ENCODE measurements at regions not wholly inside any gene's neighbourhood (a gene's known extent, or its start where the extent isn't known, plus 50 kb on each side); places are given as distances from the start of the nearest gene placed in this dataset.
"Not testable (repeated sequence)": the region's sequence is repeated elsewhere in the genome, so short reads cannot be mapped to it uniquely, and the experiment has no call there.

DNA sequence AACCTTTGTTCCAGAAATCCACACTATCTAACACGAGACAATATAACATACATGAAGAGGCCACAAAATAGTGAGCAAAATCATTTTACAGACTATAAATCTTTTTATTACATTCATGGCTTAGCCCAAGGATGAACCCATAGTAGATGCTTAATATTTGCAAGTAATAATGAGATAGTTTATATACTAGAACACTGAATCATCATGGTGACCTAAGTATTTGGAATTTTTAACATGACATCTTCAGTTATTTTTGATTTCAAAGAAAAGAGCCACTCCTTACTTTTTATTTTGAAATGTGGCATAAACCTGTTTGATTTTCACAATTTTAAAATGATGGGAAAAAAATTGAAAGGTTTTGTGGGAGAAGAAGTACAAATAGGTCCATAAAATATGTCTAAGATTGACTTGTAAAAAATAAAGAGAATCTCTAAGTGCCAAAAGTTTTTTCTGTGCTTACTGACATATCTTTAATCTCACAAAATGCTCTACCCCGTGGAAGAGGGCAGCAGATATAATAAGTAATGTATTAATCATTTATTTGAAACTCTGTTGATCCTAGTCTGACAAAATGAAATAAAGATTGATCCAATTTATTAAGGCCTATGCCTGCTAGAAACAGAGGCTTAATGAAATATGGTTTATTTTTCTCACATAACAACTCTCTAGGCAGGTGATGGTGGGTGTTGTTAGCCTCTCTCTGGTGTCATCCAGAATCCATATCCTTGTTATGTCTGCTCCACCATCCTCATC, 224.5 kb upstream of the CENPE start:
- no peaks in the 10 kb centered on the region for H3K4me1 ChIP-seq (ENCODE audit: control insufficient read depth, insufficient read depth, low read length)
- no peaks in the 10 kb centered on the region for H3K9me3 ChIP-seq (ENCODE audit: control insufficient read depth, low read depth, low read length)
- H3K4me3 ChIP-seq (ENCODE audit: low read length) = no peak overlapping the region
- H3K27me3 ChIP-seq (ENCODE audit: control insufficient read depth, insufficient read depth, low read length) = no peaks in the 10 kb centered on the region
- WGBS (ENCODE audit: insufficient coverage, low lambda C conversion rate) = 37% methylated on average over 2 of the region's 2 CpGs
- H3K36me3 ChIP-seq (ENCODE audit: control insufficient read depth, insufficient read depth, low read length) = no peaks in the 10 kb centered on the region
- H3K27ac ChIP-seq (ENCODE audit: low read length) = no peak overlapping the region
- no peak for DNase-seq

DNA sequence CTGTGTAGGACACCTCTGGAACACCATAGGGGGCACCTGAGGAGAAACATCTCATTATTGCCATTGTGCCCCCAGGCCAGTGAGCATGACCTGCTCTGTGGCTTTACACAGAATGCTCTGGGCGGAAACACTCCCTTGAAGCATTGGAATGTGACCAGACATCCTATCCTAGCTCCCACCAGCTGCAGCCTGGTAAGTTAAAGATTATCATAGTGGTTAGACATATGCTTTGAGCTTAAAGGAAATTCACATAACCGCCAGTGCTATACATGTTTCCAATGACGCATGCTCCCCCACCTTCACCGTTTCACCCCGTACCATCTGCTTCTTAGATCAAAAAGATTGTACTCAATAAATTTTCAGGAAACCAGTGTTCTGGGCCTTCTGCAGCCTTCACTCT, 217.7 kb upstream of the CENPE start:
- Histone ChIP-seq H3K36me3 (ENCODE audit: control insufficient read depth, insufficient read depth, low read length) (no peaks in the 10 kb centered on the region), H3K27ac (ENCODE audit: low read length) (no peak overlapping the region), H3K4me1 (ENCODE audit: control insufficient read depth, insufficient read depth, low read length) (no peaks in the 10 kb centered on the region), H3K9me3 (ENCODE audit: control insufficient read depth, low read depth, low read length) (no peaks in the 10 kb centered on the region), H3K27me3 (ENCODE audit: control insufficient read depth, insufficient read depth, low read length) (no peaks in the 10 kb centered on the region), H3K4me3 (ENCODE audit: low read length) (no peak overlapping the region)
- DNase-seq = no peak
- WGBS (ENCODE audit: insufficient coverage, low lambda C conversion rate) = 93% methylated on average over 3 of the region's 5 CpGs

DNA sequence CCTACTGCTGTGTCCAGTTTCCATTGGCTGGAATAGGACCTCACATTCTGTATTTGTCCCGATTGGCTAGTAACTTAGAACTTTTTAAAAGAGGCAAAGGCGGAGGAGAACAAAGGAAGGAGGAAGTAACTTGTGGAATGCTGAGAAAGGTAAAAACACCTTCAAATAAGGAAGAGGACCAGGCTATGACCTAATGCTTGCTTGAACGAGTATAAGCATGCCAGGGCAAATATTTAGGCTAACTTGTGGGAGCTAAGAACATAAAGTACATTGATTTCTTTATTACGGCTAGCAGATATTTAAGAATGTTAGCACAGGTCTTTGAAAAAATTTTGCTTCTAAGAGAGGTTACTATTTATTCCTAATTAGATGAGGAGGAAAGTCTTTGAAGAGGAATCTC, 214.5 kb upstream of the CENPE start:
- not testable (repeated sequence) for DNase-seq; H3K9me3 ChIP-seq (ENCODE audit: control insufficient read depth, low read depth, low read length); H3K4me1 ChIP-seq (ENCODE audit: control insufficient read depth, insufficient read depth, low read length); H3K27me3 ChIP-seq (ENCODE audit: control insufficient read depth, insufficient read depth, low read length); H3K36me3 ChIP-seq (ENCODE audit: control insufficient read depth, insufficient read depth, low read length); H3K4me3 ChIP-seq (ENCODE audit: low read length); H3K27ac ChIP-seq (ENCODE audit: low read length)
- no CpG with 5 or more reads among the region's 4 CpGs for WGBS (ENCODE audit: insufficient coverage, low lambda C conversion rate)

DNA sequence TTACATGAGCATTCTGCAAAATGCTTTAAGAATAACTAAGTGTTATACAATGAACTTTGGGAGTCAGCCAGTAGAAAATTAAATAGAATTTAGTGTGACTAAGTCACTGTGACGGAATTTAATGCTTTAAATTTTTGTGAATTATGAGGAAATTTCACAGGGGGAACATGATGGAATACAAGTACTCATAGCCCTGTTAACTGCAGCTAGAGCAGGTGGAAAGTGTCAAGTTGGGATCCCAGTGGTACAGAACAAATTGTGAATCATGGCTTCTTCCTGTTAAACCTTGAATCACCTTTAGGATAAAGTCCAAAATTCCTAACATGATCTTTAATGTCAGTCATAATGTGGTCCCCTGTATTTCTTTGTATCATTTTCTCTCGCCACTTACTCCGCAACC, 212.2 kb upstream of the CENPE start:
- H3K4me1 ChIP-seq (ENCODE audit: control insufficient read depth, insufficient read depth, low read length) = no peaks in the 10 kb centered on the region
- H3K27me3 ChIP-seq (ENCODE audit: control insufficient read depth, insufficient read depth, low read length) = no peaks in the 10 kb centered on the region
- H3K4me3 ChIP-seq (ENCODE audit: low read length) = no peak overlapping the region
- no peaks in the 10 kb centered on the region for H3K36me3 ChIP-seq (ENCODE audit: control insufficient read depth, insufficient read depth, low read length)
- 89% methylated on average over 3 of the region's 3 CpGs for WGBS (ENCODE audit: insufficient coverage, low lambda C conversion rate)
- DNase-seq = no peak
- H3K9me3 ChIP-seq (ENCODE audit: control insufficient read depth, low read depth, low read length) = no peaks in the 10 kb centered on the region
- H3K27ac ChIP-seq (ENCODE audit: low read length) = no peak overlapping the region

DNA sequence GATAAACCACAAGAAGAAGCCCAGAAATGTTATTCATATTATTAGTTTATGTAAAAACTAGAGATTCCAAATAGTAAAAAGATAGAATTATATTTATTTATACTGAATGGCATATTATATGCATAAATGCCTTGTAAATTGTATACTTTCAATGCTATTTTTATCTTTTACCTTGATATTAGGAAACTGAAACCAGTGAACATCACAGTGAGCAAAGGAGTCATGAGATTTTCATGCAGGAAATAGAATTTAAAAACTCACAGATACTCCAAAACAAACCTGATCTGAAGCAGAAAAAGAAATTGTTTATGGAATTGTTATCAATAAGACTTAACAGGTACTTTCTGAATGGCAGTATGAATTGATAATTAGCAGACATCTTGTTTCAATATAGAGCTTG, 207.3 kb upstream of the CENPE start:
- H3K4me3 ChIP-seq (ENCODE audit: low read length) = no peak overlapping the region
- H3K4me1 ChIP-seq (ENCODE audit: control insufficient read depth, insufficient read depth, low read length) = no peaks in the 10 kb centered on the region
- no peaks in the 10 kb centered on the region for H3K27me3 ChIP-seq (ENCODE audit: control insufficient read depth, insufficient read depth, low read length)
- H3K36me3 ChIP-seq (ENCODE audit: control insufficient read depth, insufficient read depth, low read length) = no peaks in the 10 kb centered on the region
- H3K27ac ChIP-seq (ENCODE audit: low read length) = no peak overlapping the region
- no peaks in the 10 kb centered on the region for H3K9me3 ChIP-seq (ENCODE audit: control insufficient read depth, low read depth, low read length)
- DNase-seq = no peak

DNA sequence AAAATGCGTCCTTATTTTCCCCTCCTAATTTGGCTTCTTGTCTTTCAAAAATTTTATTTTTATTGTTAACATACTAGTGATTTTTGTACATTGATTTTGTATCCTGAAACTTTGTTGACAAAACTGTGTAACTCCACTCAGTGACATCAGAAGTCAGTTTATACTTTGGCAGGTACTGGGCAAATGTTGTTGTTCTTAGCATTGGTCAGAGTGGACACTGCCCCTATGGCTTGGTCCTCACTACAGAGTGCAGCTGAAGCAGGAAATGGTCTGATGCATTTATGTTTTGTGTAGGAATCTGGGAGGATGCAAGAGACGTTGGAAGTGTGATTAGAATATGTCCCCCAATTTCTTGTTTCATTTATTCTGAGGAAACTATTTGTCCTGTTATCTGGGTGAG, 205.5 kb upstream of the CENPE start:
- 100% methylated on average over 1 of the region's 2 CpGs for WGBS (ENCODE audit: insufficient coverage, low lambda C conversion rate)
- Histone ChIP-seq H3K27me3 (ENCODE audit: control insufficient read depth, insufficient read depth, low read length) (no peaks in the 10 kb centered on the region), H3K36me3 (ENCODE audit: control insufficient read depth, insufficient read depth, low read length) (no peaks in the 10 kb centered on the region), H3K27ac (ENCODE audit: low read length) (no peak overlapping the region), H3K4me1 (ENCODE audit: control insufficient read depth, insufficient read depth, low read length) (no peaks in the 10 kb centered on the region), H3K4me3 (ENCODE audit: low read length) (no peak overlapping the region), H3K9me3 (ENCODE audit: control insufficient read depth, low read depth, low read length) (no peaks in the 10 kb centered on the region)
- no peak for DNase-seq

DNA sequence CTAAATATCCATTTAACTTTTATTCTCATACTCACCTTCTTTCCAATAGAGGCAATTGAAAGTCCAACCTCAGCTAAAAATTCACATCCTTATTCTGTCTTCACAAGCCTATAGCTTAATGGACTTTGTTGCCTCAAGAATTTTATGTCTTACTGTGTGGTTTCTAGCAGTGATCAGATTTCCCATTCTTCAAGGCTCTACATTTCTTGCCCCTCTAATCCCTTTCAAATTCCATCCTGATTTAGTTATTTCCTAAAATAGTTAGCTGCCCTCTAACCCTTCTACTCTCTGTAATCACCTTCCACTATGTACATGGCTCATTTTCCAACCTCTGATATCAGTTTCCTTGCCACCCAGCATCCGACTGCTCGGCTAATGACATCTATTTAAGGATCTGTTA, 204.1 kb upstream of the CENPE start:
- Histone ChIP-seq H3K9me3 (ENCODE audit: control insufficient read depth, low read depth, low read length) (no peaks in the 10 kb centered on the region), H3K27me3 (ENCODE audit: control insufficient read depth, insufficient read depth, low read length) (no peaks in the 10 kb centered on the region), H3K4me3 (ENCODE audit: low read length) (no peak overlapping the region), H3K27ac (ENCODE audit: low read length) (no peak overlapping the region), H3K4me1 (ENCODE audit: control insufficient read depth, insufficient read depth, low read length) (no peaks in the 10 kb centered on the region), H3K36me3 (ENCODE audit: control insufficient read depth, insufficient read depth, low read length) (no peaks in the 10 kb centered on the region)
- no CpG with 5 or more reads among the region's 2 CpGs for WGBS (ENCODE audit: insufficient coverage, low lambda C conversion rate)
- DNase-seq = no peak

DNA sequence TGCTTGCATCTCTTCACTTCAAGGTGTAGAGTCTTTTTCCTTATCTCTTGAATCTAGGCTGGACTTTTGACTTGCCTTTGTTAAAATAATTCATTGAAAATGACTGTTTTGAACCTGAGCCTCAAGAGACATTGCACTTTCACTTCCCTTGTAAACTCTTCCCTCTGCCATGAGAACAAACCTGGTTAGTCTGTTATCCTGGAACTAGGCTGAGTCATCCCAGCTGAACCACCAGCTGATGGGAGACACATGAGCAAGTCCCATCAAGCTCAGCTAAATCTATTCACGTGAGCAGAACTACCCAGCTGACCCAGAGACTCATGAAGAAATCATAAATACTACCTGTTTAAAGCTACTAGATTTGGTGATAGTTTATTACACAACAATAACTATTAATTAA, 202.3 kb upstream of the CENPE start:
- H3K9me3 ChIP-seq (ENCODE audit: control insufficient read depth, low read depth, low read length) = no peaks in the 10 kb centered on the region
- H3K27ac ChIP-seq (ENCODE audit: low read length) = no peak overlapping the region
- no peak for DNase-seq
- H3K36me3 ChIP-seq (ENCODE audit: control insufficient read depth, insufficient read depth, low read length) = no peaks in the 10 kb centered on the region
- no CpG with 5 or more reads among the region's 1 CpG for WGBS (ENCODE audit: insufficient coverage, low lambda C conversion rate)
- H3K4me3 ChIP-seq (ENCODE audit: low read length) = no peak overlapping the region
- no peaks in the 10 kb centered on the region for H3K4me1 ChIP-seq (ENCODE audit: control insufficient read depth, insufficient read depth, low read length)
- H3K27me3 ChIP-seq (ENCODE audit: control insufficient read depth, insufficient read depth, low read length) = no peaks in the 10 kb centered on the region

DNA sequence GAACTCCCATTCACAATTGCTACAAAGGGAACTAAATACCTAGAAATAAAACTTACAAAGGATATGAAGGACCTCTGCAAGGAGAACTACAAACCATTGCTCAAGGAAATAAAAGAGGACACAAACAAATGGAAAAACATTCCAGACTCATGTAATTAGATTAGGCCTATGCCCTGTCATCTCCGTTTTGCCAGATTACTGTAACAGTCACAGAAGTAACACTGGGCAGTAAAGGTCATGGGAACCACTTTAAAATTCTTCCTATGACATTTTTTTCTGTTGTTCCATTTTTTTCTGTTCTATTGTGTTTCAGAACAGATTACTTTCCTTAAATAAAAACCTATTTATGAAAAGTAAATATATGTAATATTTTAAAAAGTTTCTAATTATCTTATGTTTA, 199.4 kb upstream of the CENPE start:
- H3K27me3 ChIP-seq (ENCODE audit: control insufficient read depth, insufficient read depth, low read length) = no peaks in the 10 kb centered on the region
- H3K27ac ChIP-seq (ENCODE audit: low read length) = no peak overlapping the region
- H3K36me3 ChIP-seq (ENCODE audit: control insufficient read depth, insufficient read depth, low read length) = no peaks in the 10 kb centered on the region
- H3K4me1 ChIP-seq (ENCODE audit: control insufficient read depth, insufficient read depth, low read length) = no peaks in the 10 kb centered on the region
- DNase-seq = no peak
- 100% methylated on average over 1 of the region's 1 CpG for WGBS (ENCODE audit: insufficient coverage, low lambda C conversion rate)
- no peak overlapping the region for H3K4me3 ChIP-seq (ENCODE audit: low read length)
- no peaks in the 10 kb centered on the region for H3K9me3 ChIP-seq (ENCODE audit: control insufficient read depth, low read depth, low read length)

DNA sequence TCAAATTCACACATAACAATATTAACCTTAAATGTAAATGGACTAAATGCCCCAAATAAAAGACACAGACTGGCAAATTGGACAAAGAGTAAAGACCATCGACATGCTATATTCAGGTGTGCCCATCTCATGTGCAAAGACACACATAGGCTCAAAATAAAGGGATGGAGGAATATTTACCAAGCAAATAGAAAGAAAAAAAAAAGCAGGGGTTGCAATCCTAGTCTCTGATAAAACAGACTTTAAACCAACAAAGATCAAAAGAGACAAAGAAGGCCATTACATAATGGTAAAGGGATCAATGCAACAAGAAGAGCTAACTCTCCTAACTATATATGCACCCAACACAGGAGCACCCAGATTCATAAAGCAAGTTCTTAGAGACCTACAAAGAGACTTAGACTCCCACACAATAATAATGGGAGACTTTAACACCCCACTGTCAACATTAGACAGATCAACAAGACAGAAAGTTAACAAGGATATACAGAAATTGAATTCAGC, 189.4 kb upstream of the CENPE start:
- H3K27ac ChIP-seq (ENCODE audit: low read length); H3K4me1 ChIP-seq (ENCODE audit: control insufficient read depth, insufficient read depth, low read length); H3K4me3 ChIP-seq (ENCODE audit: low read length); H3K9me3 ChIP-seq (ENCODE audit: control insufficient read depth, low read depth, low read length); H3K27me3 ChIP-seq (ENCODE audit: control insufficient read depth, insufficient read depth, low read length); H3K36me3 ChIP-seq (ENCODE audit: control insufficient read depth, insufficient read depth, low read length); DNase-seq: not testable (repeated sequence)
- 80% methylated on average over 1 of the region's 1 CpG for WGBS (ENCODE audit: insufficient coverage, low lambda C conversion rate)

DNA sequence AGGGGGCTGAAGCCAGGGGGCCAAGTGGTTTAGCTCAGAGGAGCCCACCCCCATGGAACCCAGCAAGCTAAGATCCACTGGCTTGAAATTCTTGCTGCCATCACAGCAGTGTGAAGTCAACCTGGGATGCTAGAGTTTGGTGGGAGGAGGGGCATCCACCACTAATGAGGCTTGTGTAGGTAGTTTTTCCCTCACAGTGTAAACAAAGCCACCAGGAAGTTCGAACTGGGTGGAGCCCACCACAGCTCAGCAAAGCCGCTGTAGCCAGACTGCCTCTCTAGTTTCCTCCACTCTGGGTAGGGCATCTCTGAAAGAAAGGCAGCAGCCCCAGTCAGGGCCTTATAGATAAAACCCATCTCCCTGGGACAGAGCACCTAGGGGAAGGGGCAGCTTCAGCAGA, 187.4 kb upstream of the CENPE start:
- no CpG with 5 or more reads among the region's 2 CpGs for WGBS (ENCODE audit: insufficient coverage, low lambda C conversion rate)
- H3K4me1 ChIP-seq (ENCODE audit: control insufficient read depth, insufficient read depth, low read length); DNase-seq; H3K27ac ChIP-seq (ENCODE audit: low read length); H3K27me3 ChIP-seq (ENCODE audit: control insufficient read depth, insufficient read depth, low read length); H3K4me3 ChIP-seq (ENCODE audit: low read length); H3K36me3 ChIP-seq (ENCODE audit: control insufficient read depth, insufficient read depth, low read length); H3K9me3 ChIP-seq (ENCODE audit: control insufficient read depth, low read depth, low read length): not testable (repeated sequence)

Data from large intestine (tissue), 3 donors.